Stomach (tissue), 8 donors: ENCODE measurements at regions not wholly inside any gene's neighbourhood (a gene's known extent, or its start where the extent isn't known, plus 50 kb on each side); places are given as distances from the start of the nearest gene placed in this dataset.

Source experiments
- DNase-seq, 2 donors: peaks; one replicate each; pipeline versions ENCODE4 v3.0.0 to v3.0.0-alpha.2; 2013 to 2019
- H3K27ac ChIP-seq, 5 donors: fragments of 200-600 bp in 4 of 5; sonication (generic) in 4 of 5; one replicate each; pipeline ENCODE4 v1.5.1; 2013 to 2019; ENCODE audit warnings: mild to moderate bottlenecking in 1 of 5, moderate library complexity in 1 of 5
- H3K27me3 ChIP-seq, 3 donors: fragments of 200-600 bp; sonication (generic); one replicate each; pipeline ENCODE4 v1.5.1; 2017 to 2019; ENCODE audit warnings: mixed run types in 1 of 3
- H3K36me3 ChIP-seq, 4 donors: fragments of 200-600 bp; sonication (generic); 1 replicate in 3 of 4; 2 replicates in 1 of 4; pipeline ENCODE4 v1.5.1; 2016 to 2019
- H3K4me1 ChIP-seq, 4 donors: fragments of 200-600 bp; sonication (generic); one replicate each; pipeline ENCODE4 v1.5.1; 2016 to 2019
- H3K4me3 ChIP-seq, 4 donors: fragments of 200-600 bp; sonication (generic) in 3 of 4; one replicate each; pipeline ENCODE4 v1.5.1; 2016 to 2019; ENCODE audit warnings: mild to moderate bottlenecking in 1 of 4
- H3K9me3 ChIP-seq, 4 donors: fragments of 200-600 bp; sonication (generic); one replicate each; pipeline ENCODE4 v1.5.1; 2016 to 2019
- CTCF ChIP-seq, 7 experiments: fragments of 450-650 bp in 4 of 7; fragments of 200-600 bp in 3 of 7; sonication (generic) in 3 of 7; IDR thresholded peaks; one replicate each; pipeline ENCODE4 v1.5.1; 2016 to 2019; ENCODE audit warnings: antibody characterized with exemption in 7 of 7, control low read depth in 2 of 7, mild to moderate bottlenecking in 1 of 7
- EP300 ChIP-seq: sonication (generic); formaldehyde crosslinking; IDR thresholded peaks from one replicate; pipeline ENCODE4 v1.6.1; 2017; ENCODE audit warnings: antibody characterized with exemption
- POLR2A ChIP-seq, 4 donors: fragments of 450-650 bp; IDR thresholded peaks; one replicate each; pipeline ENCODE4 v1.6.1; 2016; ENCODE audit warnings: antibody characterized with exemption in 4 of 4, control low read depth in 2 of 4, mild to moderate bottlenecking in 1 of 4, moderate library complexity in 1 of 4
- POLR2AphosphoS5 ChIP-seq, 3 donors: sonication (generic); formaldehyde crosslinking; IDR thresholded peaks; one replicate each; pipeline ENCODE4 v1.6.1; 2016; ENCODE audit warnings: antibody characterized with exemption in 3 of 3
- WGBS, 5 donors: extraction: QIAGEN DNeasy Blood & Tissue Kit in 3 of 5; methylation state at CpG; one replicate each; pipeline versions ENCODE4 v1.1.5 to v1.1.7; 2013 to 2018; 5-methylcytosine and 5-hydroxymethylcytosine counted together
- intact Hi-C: fragments of 100-400 bp; cut with DNase I; formaldehyde crosslinking; loops from one replicate; pipeline ENCODE4 v1.15.1; 2023; ENCODE audit warnings: low total_unique reads
- donor health status: healthy with polysubstance abuse.
- donor health status: Bipolar disorder and iron deficiency.
- donor health status: healthy.

GRCh38 chr10:60629332-60629731, 148.9 kb upstream of the CDK1 start:
- Histone ChIP-seq H3K36me3 (no peaks in the 10 kb centered on the region), H3K4me1 (no peaks in the 10 kb centered on the region), H3K4me3 (no peak overlapping the region), H3K27ac (no peak overlapping the region), H3K27me3 (no peaks in the 10 kb centered on the region), H3K9me3 (no peaks in the 10 kb centered on the region)
- TF ChIP-seq POLR2AphosphoS5 (IDR thresholded peaks at IDR 0.05) (no peak), CTCF (IDR thresholded peaks at IDR 0.05) (no peak), EP300 (no peak)
- no peak for DNase-seq
- WGBS, 5 donors = 73 to 93% (median 89%) methylated on average over 1 of the region's 1 CpG
- intact Hi-C loops = no loop called here

GRCh38 chr10:60627778-60628748, 150.2 kb upstream of the CDK1 start:
- H3K27ac ChIP-seq = no peak overlapping the region

GRCh38 chr10:60626037-60626436, 152.2 kb upstream of the CDK1 start:
- Histone ChIP-seq H3K4me3 (no peak overlapping the region), H3K36me3 (no peaks in the 10 kb centered on the region)

More at GRCh38 chr10:60627778-60628748, 150.2 kb upstream of the CDK1 start:
- no peaks in the 10 kb centered on the region for H3K4me1 ChIP-seq
- no peak overlapping the region for H3K4me3 ChIP-seq
- H3K27me3 ChIP-seq = no peaks in the 10 kb centered on the region
- no peak for TF ChIP-seq POLR2A (IDR thresholded peaks at IDR 0.05)
- TF ChIP-seq CTCF (IDR thresholded peaks at IDR 0.05) = no peak
- no peak for TF ChIP-seq EP300
- no peak for TF ChIP-seq POLR2AphosphoS5 (IDR thresholded peaks at IDR 0.05)
- H3K36me3 ChIP-seq = no peaks in the 10 kb centered on the region
- DNase-seq = no peak
- H3K9me3 ChIP-seq = no peaks in the 10 kb centered on the region
- WGBS, 5 donors = 69 to 76% (median 70%) methylated on average over 6 of the region's 6 CpGs
- intact Hi-C loops = no loop called here

GRCh38 chr10:60623627-60624026, 154.7 kb upstream of the CDK1 start:
- H3K9me3 ChIP-seq = no peaks in the 10 kb centered on the region
- no peaks in the 10 kb centered on the region for H3K36me3 ChIP-seq
- no peak for DNase-seq
- H3K4me3 ChIP-seq = no peak overlapping the region
- no peaks in the 10 kb centered on the region for H3K4me1 ChIP-seq
- TF ChIP-seq EP300 = no peak
- no peak for TF ChIP-seq CTCF (IDR thresholded peaks at IDR 0.05)
- TF ChIP-seq POLR2A (IDR thresholded peaks at IDR 0.05) = no peak
- TF ChIP-seq POLR2AphosphoS5 (IDR thresholded peaks at IDR 0.05) = no peak
- H3K27me3 ChIP-seq = no peaks in the 10 kb centered on the region
- H3K27ac ChIP-seq = no peak overlapping the region
- 29 to 67% (median 53%) methylated on average over 1 of the region's 1 CpG for WGBS, 5 donors
- intact Hi-C loops = no loop called here

More at GRCh38 chr10:60626037-60626436, 152.2 kb upstream of the CDK1 start:
- WGBS, 5 donors = 89 to 98% (median 93%) methylated on average over 1 of the region's 1 CpG
- intact Hi-C loops = no loop called here
- TF ChIP-seq EP300 = no peak
- no peak for TF ChIP-seq POLR2AphosphoS5 (IDR thresholded peaks at IDR 0.05)
- no peak for TF ChIP-seq POLR2A (IDR thresholded peaks at IDR 0.05)
- TF ChIP-seq CTCF (IDR thresholded peaks at IDR 0.05) = no peak
- Histone ChIP-seq H3K27ac (no peak overlapping the region), H3K9me3 (no peaks in the 10 kb centered on the region), H3K27me3 (no peaks in the 10 kb centered on the region), H3K4me1 (no peaks in the 10 kb centered on the region)
- DNase-seq = no peak
